Muscle layer of duodenum (tissue), 2 donors: ENCODE measurements at regions not wholly inside any gene's neighbourhood (a gene's known extent, or its start where the extent isn't known, plus 50 kb on each side); places are given as distances from the start of the nearest gene placed in this dataset.

Experiments used
- H3K27ac ChIP-seq: one replicate; pipeline ENCODE4 v1.7.0; 2013; ENCODE audit warnings: mild to moderate bottlenecking, low read length
- H3K27me3 ChIP-seq: one replicate; pipeline ENCODE4 v1.7.0; 2013; ENCODE audit warnings: low read depth, mild to moderate bottlenecking, control low read depth, low read length
- H3K36me3 ChIP-seq, 2 donors: one replicate each; pipeline ENCODE4 v1.7.0; 2013; ENCODE audit warnings: low read length in 2 of 2, control low read depth in 1 of 2, mild to moderate bottlenecking in 1 of 2; ENCODE audit not compliant: insufficient read depth in 2 of 2, control insufficient read depth in 1 of 2
- H3K4me1 ChIP-seq, 2 donors: one replicate each; pipeline ENCODE4 v1.7.0; 2013; ENCODE audit warnings: low read length in 2 of 2, mild to moderate bottlenecking in 2 of 2, control low read depth in 1 of 2, moderate library complexity in 1 of 2; ENCODE audit not compliant: insufficient read depth in 2 of 2, control insufficient read depth in 1 of 2
- H3K4me3 ChIP-seq, 2 donors: one replicate each; pipeline ENCODE4 v1.7.0; 2013; ENCODE audit warnings: low read length in 2 of 2, low read depth in 1 of 2, mild to moderate bottlenecking in 1 of 2
- H3K9me3 ChIP-seq, 2 donors: one replicate each; pipeline ENCODE4 v1.7.0; 2013; ENCODE audit warnings: low read length in 2 of 2, control low read depth in 1 of 2, mild to moderate bottlenecking in 1 of 2; ENCODE audit not compliant: control insufficient read depth in 1 of 2
- donor health status: healthy.

- no peaks in the 10 kb centered on the region for H3K27me3 ChIP-seq
- H3K4me3 ChIP-seq = no peak overlapping the region
- H3K9me3 ChIP-seq = peaks cover 0 to 9% of the 10 kb centered on the region in 2 donors
- H3K36me3 ChIP-seq = no peaks in the 10 kb centered on the region
- H3K27ac ChIP-seq = no peak overlapping the region
- H3K4me1 ChIP-seq = peaks cover 0 to 3% of the 10 kb centered on the region in 2 donors
Observed at GRCh38 chr4:106766519-106766918, 269.6 kb downstream of the DKK2 start.

- Histone ChIP-seq H3K27me3 (no peaks in the 10 kb centered on the region), H3K36me3 (no peaks in the 10 kb centered on the region), H3K4me3 (no peak overlapping the region), H3K27ac (no peak overlapping the region), H3K4me1 (peaks cover 0 to 3% of the 10 kb centered on the region in 2 donors), H3K9me3 (peaks cover 0 to 9% of the 10 kb centered on the region in 2 donors)
Observed at GRCh38 chr4:106764774-106765173, 271.3 kb downstream of the DKK2 start.

- Histone ChIP-seq H3K27ac (no peak overlapping the region), H3K36me3 (no peaks in the 10 kb centered on the region), H3K27me3 (no peaks in the 10 kb centered on the region), H3K9me3 (no peaks in the 10 kb centered on the region), H3K4me3 (no peak overlapping the region), H3K4me1 (peaks cover 0 to 3% of the 10 kb centered on the region in 2 donors)
Observed at GRCh38 chr4:106762666-106763443, 273.3 kb downstream of the DKK2 start.

GRCh38 chr4:106753426-106753825 is 282.7 kb downstream of the DKK2 start:
- Histone ChIP-seq H3K27ac (no peak overlapping the region), H3K4me1 (no peaks in the 10 kb centered on the region), H3K9me3 (peaks cover 0 to 7% of the 10 kb centered on the region in 2 donors), H3K27me3 (no peaks in the 10 kb centered on the region), H3K4me3 (no peak overlapping the region), H3K36me3 (no peaks in the 10 kb centered on the region)

GRCh38 chr4:106746451-106746850 is 289.7 kb downstream of the DKK2 start:
- Histone ChIP-seq H3K36me3 (no peaks in the 10 kb centered on the region), H3K27me3 (no peaks in the 10 kb centered on the region), H3K4me3 (no peak overlapping the region), H3K9me3 (peaks cover 0 to under 1% of the 10 kb centered on the region in 2 donors), H3K4me1 (no peaks in the 10 kb centered on the region), H3K27ac (no peak overlapping the region)

- Histone ChIP-seq H3K4me3 (no peak overlapping the region), H3K27me3 (no peaks in the 10 kb centered on the region), H3K9me3 (no peaks in the 10 kb centered on the region), H3K36me3 (no peaks in the 10 kb centered on the region), H3K27ac (no peak overlapping the region), H3K4me1 (no peaks in the 10 kb centered on the region)
Observed at GRCh38 chr4:106738121-106738520, 298.0 kb downstream of the DKK2 start.

GRCh38 chr4:106718548-106718947 is 317.6 kb downstream of the DKK2 start:
- Histone ChIP-seq H3K36me3 (no peaks in the 10 kb centered on the region), H3K4me1 (no peaks in the 10 kb centered on the region), H3K9me3 (no peaks in the 10 kb centered on the region), H3K27me3 (no peaks in the 10 kb centered on the region), H3K27ac (no peak overlapping the region), H3K4me3 (no peak overlapping the region)

GRCh38 chr4:106717091-106717490 is 319.0 kb downstream of the DKK2 start:
- no peaks in the 10 kb centered on the region for H3K27me3 ChIP-seq
- no peak overlapping the region for H3K4me3 ChIP-seq
- no peaks in the 10 kb centered on the region for H3K4me1 ChIP-seq
- H3K36me3 ChIP-seq = no peaks in the 10 kb centered on the region
- no peak overlapping the region for H3K27ac ChIP-seq
- H3K9me3 ChIP-seq = no peaks in the 10 kb centered on the region

- H3K4me3 ChIP-seq = no peak overlapping the region
Observed at GRCh38 chr4:106715825-106716224, 320.3 kb downstream of the DKK2 start.

GRCh38 chr4:106708464-106708816 is 327.7 kb downstream of the DKK2 start:
- Histone ChIP-seq H3K4me3 (no peak overlapping the region), H3K27ac (no peak overlapping the region), H3K36me3 (no peaks in the 10 kb centered on the region), H3K27me3 (no peaks in the 10 kb centered on the region), H3K9me3 (no peaks in the 10 kb centered on the region), H3K4me1 (no peaks in the 10 kb centered on the region)

More at GRCh38 chr4:106715825-106716224, 320.3 kb downstream of the DKK2 start:
- Histone ChIP-seq H3K27me3 (no peaks in the 10 kb centered on the region), H3K27ac (no peak overlapping the region), H3K36me3 (no peaks in the 10 kb centered on the region), H3K4me1 (no peaks in the 10 kb centered on the region), H3K9me3 (no peaks in the 10 kb centered on the region)

- Histone ChIP-seq H3K27ac (no peak overlapping the region), H3K9me3 (peaks cover 0 to 3% of the 10 kb centered on the region in 2 donors), H3K4me1 (no peaks in the 10 kb centered on the region), H3K36me3 (no peaks in the 10 kb centered on the region), H3K4me3 (no peak overlapping the region), H3K27me3 (no peaks in the 10 kb centered on the region)
Observed at GRCh38 chr4:106707776-106708463, 328.2 kb downstream of the DKK2 start.
